ENCODE measurements at regions not wholly inside any gene's neighbourhood (a gene's known extent, or its start where the extent isn't known, plus 50 kb on each side); places are given as distances from the start of the nearest gene placed in this dataset.

- no peak for ATAC-seq
- no peak overlapping the region for H3K27ac ChIP-seq
- no peaks in the 10 kb centered on the region for H3K4me1 ChIP-seq
- no peak for TF ChIP-seq EP300 (IDR thresholded peaks at IDR 0.05)
- no peak for TF ChIP-seq POLR2A (IDR thresholded peaks at IDR 0.05)
- TF ChIP-seq POLR2AphosphoS5 (IDR thresholded peaks at IDR 0.05) = no peak
- TF ChIP-seq CTCF (IDR thresholded peaks at IDR 0.05) = no peak
- no peaks in the 10 kb centered on the region for H3K9me3 ChIP-seq
- 26 to 31% methylated on average over 3 of the region's 3 CpGs for WGBS, 2 donors (ENCODE audit: low coverage in 1 of 2)
- no peaks in the 10 kb centered on the region for H3K36me3 ChIP-seq
- H3K4me3 ChIP-seq = no peak overlapping the region
- H3K27me3 ChIP-seq = no peaks in the 10 kb centered on the region
These were observed 72.5 kb upstream of the ANKRD1 start for GRCh38 chr10:90993340-90993739.

GRCh38 chr10:90997670-90998069 is 76.8 kb upstream of the ANKRD1 start:
- Histone ChIP-seq H3K36me3 (no peaks in the 10 kb centered on the region), H3K27ac (no peak overlapping the region), H3K4me3 (no peak overlapping the region), H3K9me3 (no peaks in the 10 kb centered on the region), H3K27me3 (no peaks in the 10 kb centered on the region), H3K4me1 (no peaks in the 10 kb centered on the region)
- ATAC-seq = no peak
- TF ChIP-seq EP300 (IDR thresholded peaks at IDR 0.05) = no peak
- TF ChIP-seq CTCF (IDR thresholded peaks at IDR 0.05) = no peak
- no peak for TF ChIP-seq POLR2AphosphoS5 (IDR thresholded peaks at IDR 0.05)
- TF ChIP-seq POLR2A (IDR thresholded peaks at IDR 0.05) = no peak
- 63 to 83% methylated on average over 2 to 3 of the region's 3 CpGs for WGBS, 2 donors (ENCODE audit: low coverage in 1 of 2)

GRCh38 chr10:90998733-90999511 is 78.0 kb upstream of the ANKRD1 start:
- TF ChIP-seq POLR2AphosphoS5 (IDR thresholded peaks at IDR 0.05) (no peak), POLR2A (IDR thresholded peaks at IDR 0.05) (no peak), EP300 (IDR thresholded peaks at IDR 0.05) (no peak), CTCF (IDR thresholded peaks at IDR 0.05) (no peak)
- Histone ChIP-seq H3K4me1 (no peaks in the 10 kb centered on the region), H3K27ac (no peak overlapping the region), H3K36me3 (no peaks in the 10 kb centered on the region), H3K27me3 (no peaks in the 10 kb centered on the region), H3K4me3 (no peak overlapping the region), H3K9me3 (no peaks in the 10 kb centered on the region)
- WGBS, 2 donors (ENCODE audit: low coverage in 1 of 2) = 88 to 100% methylated on average over 5 to 10 of the region's 11 CpGs
- ATAC-seq = no peak

GRCh38 chr10:90999512-91000172 is 78.8 kb upstream of the ANKRD1 start:
- H3K9me3 ChIP-seq = no peaks in the 10 kb centered on the region
- H3K4me1 ChIP-seq = no peaks in the 10 kb centered on the region
- no peak overlapping the region for H3K27ac ChIP-seq
- 81 to 89% methylated on average over 5 of the region's 5 CpGs for WGBS, 2 donors (ENCODE audit: low coverage in 1 of 2)
- TF ChIP-seq EP300 (IDR thresholded peaks at IDR 0.05) (no peak), POLR2AphosphoS5 (IDR thresholded peaks at IDR 0.05) (no peak), CTCF (IDR thresholded peaks at IDR 0.05) (no peak), POLR2A (IDR thresholded peaks at IDR 0.05) (no peak)
- no peak overlapping the region for H3K4me3 ChIP-seq
- H3K36me3 ChIP-seq = no peaks in the 10 kb centered on the region
- ATAC-seq = no peak
- no peaks in the 10 kb centered on the region for H3K27me3 ChIP-seq

GRCh38 chr10:91000470-91000869 is 79.6 kb upstream of the ANKRD1 start:
- no peaks in the 10 kb centered on the region for H3K9me3 ChIP-seq
- no peaks in the 10 kb centered on the region for H3K36me3 ChIP-seq
- H3K4me1 ChIP-seq = no peaks in the 10 kb centered on the region
- 75% methylated on average over 6 of the region's 6 CpGs; no CpG with 5 or more reads in 1 of the 2 donors for WGBS, 2 donors (ENCODE audit: low coverage in 1 of 2)
- TF ChIP-seq EP300 (IDR thresholded peaks at IDR 0.05) (no peak), POLR2AphosphoS5 (IDR thresholded peaks at IDR 0.05) (no peak), POLR2A (IDR thresholded peaks at IDR 0.05) (no peak), CTCF (IDR thresholded peaks at IDR 0.05) (no peak)
- no peak overlapping the region for H3K27ac ChIP-seq
- H3K27me3 ChIP-seq = no peaks in the 10 kb centered on the region
- H3K4me3 ChIP-seq = no peak overlapping the region
- ATAC-seq = no peak
